Calu3 (cell line): ENCODE measurements at regions not wholly inside any gene's neighbourhood (a gene's known extent, or its start where the extent isn't known, plus 50 kb on each side); places are given as distances from the start of the nearest gene placed in this dataset.
"Not testable (repeated sequence)": the region's sequence is repeated elsewhere in the genome, so short reads cannot be mapped to it uniquely, and the experiment has no call there.

Source experiments
- BruUV-seq: library from RNA; stranded (reverse); fragments of 400-500 nt; replicated peaks from 2 replicates; lab custom pipeline; 2021; lab: Mats Ljungman, UMichigan
- CTCF ChIA-PET: fragments of 300-600 bp; sonication (Branson Sonifier 250); formaldehyde crosslinking; loops from one replicate; lab custom pipeline; 2022; ENCODE audit warnings: antibody characterized with exemption; lab: Charles Lee
- DNase-seq: peaks from one replicate; pipeline ENCODE4 v3.0.0; 2022
- H3K27ac Mint-ChIP-seq: one replicate; pipeline ENCODE4 v1.8.0; 2022; ENCODE audit warnings: mixed read lengths; ENCODE audit not compliant: unreplicated experiment
- H3K27me3 Mint-ChIP-seq: one replicate; pipeline ENCODE4 v1.8.0; 2022; ENCODE audit warnings: mixed read lengths; ENCODE audit not compliant: unreplicated experiment
- H3K36me3 Mint-ChIP-seq: one replicate; pipeline ENCODE4 v1.8.0; 2022; ENCODE audit warnings: mild to moderate bottlenecking, moderate library complexity, mixed read lengths; ENCODE audit not compliant: insufficient read depth, unreplicated experiment
- H3K4me1 Mint-ChIP-seq: one replicate; pipeline ENCODE4 v1.8.0; 2022; ENCODE audit warnings: mild to moderate bottlenecking, low read depth, mixed read lengths; ENCODE audit not compliant: unreplicated experiment
- H3K4me3 Mint-ChIP-seq: one replicate; pipeline ENCODE4 v1.8.0; 2022; ENCODE audit warnings: mild to moderate bottlenecking, low read depth, moderate library complexity, mixed read lengths; ENCODE audit not compliant: unreplicated experiment
- H3K9me3 Mint-ChIP-seq: one replicate; pipeline ENCODE4 v1.8.0; 2022; ENCODE audit warnings: low read depth, mixed read lengths; ENCODE audit not compliant: unreplicated experiment
- CTCF ChIP-seq: fragments of 200-600 bp; IDR thresholded peaks from one replicate; pipeline ENCODE4 v1.8.0; 2022; ENCODE audit warnings: antibody characterized with exemption; ENCODE audit not compliant: unreplicated experiment
- intact Hi-C: fragments of 100-400 bp; cut with micrococcal nuclease; formaldehyde crosslinking; loops from one replicate; pipeline ENCODE4 v1.10.0; 2022; ENCODE audit not compliant: unreplicated experiment

- DNase-seq, result no peak
- Mint-ChIP-seq H3K4me1 (no peaks in the 10 kb centered on the region), H3K27ac (no peak overlapping the region), H3K4me3 (no peak overlapping the region), H3K36me3 (no peaks in the 10 kb centered on the region), H3K27me3 (no peaks in the 10 kb centered on the region), H3K9me3 (peaks cover 4% of the 10 kb centered on the region)
- no peak for TF ChIP-seq CTCF
- CTCF ChIA-PET, result no interaction called here
- no TSS peak for BruUV-seq
- intact Hi-C loops, result no loop called here
Observed at GRCh38 chr21:20463362-20463761, 534.8 kb upstream of the NCAM2 start.

GRCh38 chr21:20469361-20469760, 528.8 kb upstream of the NCAM2 start:
- no peak for TF ChIP-seq CTCF
- intact Hi-C loops, result no loop called here
- peaks cover 2% of the 10 kb centered on the region for H3K9me3 Mint-ChIP-seq
- no peaks in the 10 kb centered on the region for H3K4me1 Mint-ChIP-seq
- CTCF ChIA-PET, result no interaction called here
- H3K4me3 Mint-ChIP-seq, result no peak overlapping the region
- no peak overlapping the region for H3K27ac Mint-ChIP-seq
- no peaks in the 10 kb centered on the region for H3K27me3 Mint-ChIP-seq
- DNase-seq, result no peak
- no TSS peak for BruUV-seq
- no peaks in the 10 kb centered on the region for H3K36me3 Mint-ChIP-seq

- Mint-ChIP-seq H3K4me3 (no peak overlapping the region), H3K4me1 (no peaks in the 10 kb centered on the region), H3K27ac (no peak overlapping the region), H3K36me3 (no peaks in the 10 kb centered on the region), H3K27me3 (no peaks in the 10 kb centered on the region), H3K9me3 (peaks cover 3% of the 10 kb centered on the region)
- DNase-seq, result no peak
- BruUV-seq, result no TSS peak
- intact Hi-C loops, result no loop called here
- CTCF ChIA-PET, result no interaction called here
- TF ChIP-seq CTCF, result no peak
Observed at GRCh38 chr21:20486303-20486702, 511.9 kb upstream of the NCAM2 start.

- BruUV-seq, intact Hi-C loops, DNase-seq, H3K4me3 Mint-ChIP-seq, CTCF ChIA-PET, H3K27me3 Mint-ChIP-seq, H3K36me3 Mint-ChIP-seq, H3K27ac Mint-ChIP-seq, H3K4me1 Mint-ChIP-seq: not testable (repeated sequence)
- H3K9me3 Mint-ChIP-seq, result peaks cover 10% of the 10 kb centered on the region
Observed at GRCh38 chr21:20502915-20503314, 495.3 kb upstream of the NCAM2 start.

- Mint-ChIP-seq H3K27ac (no peak overlapping the region), H3K4me3 (no peak overlapping the region), H3K27me3 (no peaks in the 10 kb centered on the region), H3K36me3 (no peaks in the 10 kb centered on the region), H3K4me1 (no peaks in the 10 kb centered on the region), H3K9me3 (peaks cover 9% of the 10 kb centered on the region)
- intact Hi-C loops, result no loop called here
- no peak for DNase-seq
- TF ChIP-seq CTCF, result no peak
- CTCF ChIA-PET, result no interaction called here
- BruUV-seq, result no TSS peak
Observed at GRCh38 chr21:20507783-20508182, 490.4 kb upstream of the NCAM2 start.
